NCI-H82 treated with DMSO at 0.1 percent for 48 hours (cell line): ENCODE measurements at regions not wholly inside any gene's neighbourhood (a gene's known extent, or its start where the extent isn't known, plus 50 kb on each side); places are given as distances from the start of the nearest gene placed in this dataset.

Source experiments
- DNase-seq: peaks from one replicate; lab custom pipeline; 2025; ENCODE audit not compliant: unreplicated experiment; lab: John Stamatoyannopoulos, UW

DNA sequence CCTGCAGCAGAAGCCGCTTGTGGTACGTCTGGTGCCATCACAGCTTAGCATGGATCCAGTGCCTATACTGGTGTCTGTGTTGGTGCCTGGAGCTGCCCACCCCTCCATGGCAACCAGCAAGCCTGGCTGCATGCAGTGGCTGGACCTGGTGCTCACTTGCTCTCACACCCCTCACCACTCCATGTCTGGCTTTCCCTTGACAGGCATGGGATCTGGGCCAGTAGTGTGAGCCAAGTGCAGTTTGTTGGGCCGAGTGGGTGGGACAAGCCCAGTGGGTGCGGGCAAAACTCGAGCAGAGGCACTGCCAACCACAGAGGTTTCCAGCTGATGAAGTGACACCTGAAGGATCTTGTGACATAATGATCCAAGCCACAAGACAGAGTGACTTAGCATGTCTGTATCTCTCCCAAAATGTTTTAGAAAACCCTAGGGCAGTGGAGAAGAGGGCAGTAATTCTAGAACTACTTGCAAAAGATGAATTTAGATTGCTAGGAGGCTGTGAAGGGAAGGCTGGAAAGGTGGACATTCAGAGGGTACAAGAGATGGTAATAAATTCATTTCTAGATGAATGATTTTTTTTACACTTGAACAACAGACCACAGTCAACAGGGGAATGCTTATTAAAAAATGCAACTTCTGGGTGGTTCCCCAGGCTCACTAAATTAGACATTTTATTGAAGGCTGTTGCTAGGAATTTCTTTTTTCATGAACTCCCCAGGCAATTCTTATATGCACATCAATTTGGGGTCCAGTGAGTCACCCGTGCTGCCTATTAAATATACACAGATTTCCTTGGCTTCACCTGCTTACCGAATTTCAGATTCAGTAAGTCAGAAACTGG, 660.3 kb downstream of the TLR4 start:
- DNase-seq: no peak

DNA sequence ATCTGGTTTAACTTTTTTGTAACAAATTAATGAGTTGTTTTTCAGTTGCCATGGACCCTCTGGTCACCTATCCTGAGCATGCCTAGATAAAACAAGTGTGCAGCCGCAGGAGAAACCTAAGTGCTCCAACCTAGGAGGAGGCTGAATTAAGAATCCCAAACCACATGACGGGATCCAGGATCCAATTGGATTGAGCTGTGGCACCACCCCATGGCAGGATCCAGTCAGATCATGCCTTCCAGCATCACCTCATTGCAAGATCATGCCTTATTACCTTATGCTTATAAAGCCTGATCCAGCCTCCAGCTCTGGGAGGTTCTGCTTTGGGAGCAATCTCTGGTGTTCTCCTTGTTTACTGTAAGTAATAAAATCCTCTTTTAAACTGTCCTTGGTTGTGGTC, 662.0 kb downstream of the TLR4 start:
- no peak for DNase-seq

DNA sequence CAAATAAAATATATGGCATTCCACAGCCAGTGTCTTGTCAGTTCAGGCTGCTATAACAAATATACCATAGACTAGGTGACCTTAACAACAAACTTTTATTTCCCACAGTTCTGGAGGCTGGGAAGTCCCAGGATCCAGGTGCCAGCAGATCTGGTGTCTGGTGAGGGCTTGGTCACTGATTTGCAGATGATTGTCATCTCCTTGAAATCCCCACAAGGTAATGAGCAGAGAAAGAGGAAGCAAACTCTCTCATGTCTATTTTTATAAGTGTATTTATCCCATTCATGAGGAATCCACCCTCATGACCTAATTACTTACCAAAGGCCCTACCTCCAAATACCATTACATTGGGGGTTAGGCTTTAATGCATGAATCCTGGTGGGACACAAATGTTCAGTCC, 663.2 kb downstream of the TLR4 start:
- DNase-seq: no peak

DNA sequence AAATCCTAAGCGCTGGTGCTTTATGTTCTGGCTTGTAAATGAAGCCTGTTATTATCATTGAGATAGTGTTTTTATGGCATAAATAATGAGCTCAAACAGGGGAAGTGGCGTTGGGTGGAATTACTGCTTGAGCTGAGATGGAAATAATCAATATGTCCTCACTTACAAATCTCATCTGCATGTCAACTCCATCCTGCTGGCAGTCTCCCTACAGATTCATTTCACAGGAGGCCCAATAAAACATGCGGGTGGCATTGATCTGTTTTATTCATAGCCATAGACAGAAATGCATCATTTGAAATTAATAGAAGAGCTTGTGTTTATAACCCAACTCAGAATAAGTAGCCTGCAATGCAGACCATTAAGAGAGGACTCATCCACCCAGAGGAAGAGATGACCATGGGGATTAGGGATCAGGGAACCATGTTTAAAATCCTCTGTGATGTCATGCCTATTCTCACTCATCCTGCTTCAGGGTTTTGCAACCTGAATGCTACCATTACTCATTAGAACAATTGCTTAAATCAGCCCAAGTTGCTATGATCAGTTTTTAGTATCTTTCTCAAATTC, 680.4 kb downstream of the TLR4 start:
- no peak for DNase-seq

- DNase-seq: no peak
These were observed 691.2 kb downstream of the TLR4 start for GRCh38 chr9:118395415-118395814.

- no peak for DNase-seq
These were observed 697.3 kb downstream of the TLR4 start for GRCh38 chr9:118401546-118401945.

GRCh38 chr9:118414676-118415075, 710.5 kb downstream of the TLR4 start:
- no peak for DNase-seq

DNA sequence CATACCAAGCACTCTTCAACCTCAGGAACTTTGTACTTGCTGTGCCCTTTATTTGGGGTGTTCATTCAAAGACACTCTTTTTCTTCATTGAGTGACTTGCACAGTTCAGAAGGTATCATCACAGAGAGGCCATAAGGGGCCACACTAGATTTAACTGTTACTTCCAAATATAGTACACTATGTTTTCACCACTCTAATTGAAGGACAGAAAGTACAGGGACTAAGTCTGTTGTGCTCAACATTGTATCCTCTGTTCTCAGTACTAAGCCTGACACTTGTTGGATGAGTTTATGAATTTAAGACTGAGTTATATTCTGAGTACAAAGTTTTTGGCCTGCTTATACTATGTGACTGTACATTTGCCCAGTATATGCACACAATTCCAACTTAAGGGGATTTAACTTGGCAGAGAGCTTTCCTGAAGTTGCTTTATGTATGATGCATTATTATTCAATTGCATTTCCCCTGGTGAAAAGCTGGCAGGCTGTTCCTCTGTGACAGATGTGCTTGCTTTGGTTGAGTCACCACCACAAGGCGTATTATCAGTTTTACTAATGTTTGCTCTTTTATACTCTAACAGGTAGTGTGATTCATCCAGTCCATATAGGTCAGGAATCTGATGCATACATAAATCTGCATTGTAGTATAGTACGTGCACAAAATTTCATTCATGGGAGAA, 714.8 kb downstream of the TLR4 start:
- DNase-seq: no peak

- no peak for DNase-seq
These were observed 715.5 kb downstream of the TLR4 start for GRCh38 chr9:118419676-118420075.

DNA sequence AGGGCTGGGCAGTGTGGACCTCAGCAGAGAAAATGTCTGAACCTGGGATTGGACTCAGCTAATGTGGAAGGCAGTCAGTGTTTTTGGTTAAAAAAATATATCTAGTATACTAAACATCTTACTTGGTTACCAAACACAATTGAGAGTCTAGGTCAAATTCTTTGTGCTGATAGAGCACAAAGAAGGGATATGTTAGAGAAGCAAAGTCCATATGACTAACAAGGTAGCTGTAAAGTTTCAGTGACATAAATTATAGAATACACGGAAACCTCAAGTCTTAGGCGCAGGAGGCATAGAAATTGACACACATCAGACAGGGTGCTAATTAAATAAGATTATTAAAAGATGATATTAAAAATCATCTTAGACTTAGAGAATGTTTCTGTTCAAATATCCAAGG, 718.3 kb downstream of the TLR4 start:
- DNase-seq: no peak

GRCh38 chr9:118423021-118423420, 718.8 kb downstream of the TLR4 start:
- no peak for DNase-seq

- DNase-seq: no peak
These were observed 719.5 kb downstream of the TLR4 start for GRCh38 chr9:118423721-118424120.

- DNase-seq: no peak
These were observed 722.6 kb downstream of the TLR4 start for GRCh38 chr9:118426772-118427171.

GRCh38 chr9:118438810-118439209, 734.6 kb downstream of the TLR4 start:
- DNase-seq: no peak

- DNase-seq: no peak
These were observed 735.2 kb downstream of the TLR4 start for GRCh38 chr9:118439441-118439840.

GRCh38 chr9:118444403-118444802, 740.2 kb downstream of the TLR4 start:
- no peak for DNase-seq

DNA sequence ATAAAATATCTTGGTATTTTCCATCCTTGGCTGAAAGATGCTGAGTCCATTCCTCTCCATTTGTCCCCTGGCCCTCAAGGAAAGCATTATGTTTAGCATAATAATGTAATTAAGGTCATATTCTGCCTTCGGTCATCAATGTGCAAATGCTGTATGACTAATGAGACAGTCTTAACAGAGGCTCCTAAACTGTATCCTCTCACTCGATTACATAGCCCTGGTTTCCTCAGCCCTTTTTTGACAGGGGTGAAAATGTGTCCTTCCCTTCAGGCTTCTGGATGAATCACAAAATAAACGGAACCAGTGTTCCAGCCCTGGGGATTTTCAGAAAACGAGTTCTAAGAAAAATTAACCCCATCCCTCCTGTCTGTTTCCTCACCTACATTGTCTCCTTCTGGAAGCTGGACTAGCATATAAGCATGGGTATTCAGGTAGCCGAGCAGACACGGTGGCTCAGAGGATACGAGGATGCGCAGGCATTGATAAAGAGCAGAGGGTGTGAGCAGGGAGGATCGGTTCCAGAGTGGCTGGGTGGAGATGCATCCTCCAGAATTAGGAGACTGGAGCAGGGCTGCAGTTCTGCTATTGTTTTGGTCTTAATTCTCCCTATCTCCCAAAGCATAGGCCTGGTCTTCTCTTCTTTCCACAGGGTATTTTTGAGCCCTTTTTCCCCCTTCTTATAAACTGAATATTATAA, 742.9 kb downstream of the TLR4 start:
- DNase-seq: no peak

GRCh38 chr9:118449554-118449953, 745.4 kb downstream of the TLR4 start:
- no peak for DNase-seq

DNA sequence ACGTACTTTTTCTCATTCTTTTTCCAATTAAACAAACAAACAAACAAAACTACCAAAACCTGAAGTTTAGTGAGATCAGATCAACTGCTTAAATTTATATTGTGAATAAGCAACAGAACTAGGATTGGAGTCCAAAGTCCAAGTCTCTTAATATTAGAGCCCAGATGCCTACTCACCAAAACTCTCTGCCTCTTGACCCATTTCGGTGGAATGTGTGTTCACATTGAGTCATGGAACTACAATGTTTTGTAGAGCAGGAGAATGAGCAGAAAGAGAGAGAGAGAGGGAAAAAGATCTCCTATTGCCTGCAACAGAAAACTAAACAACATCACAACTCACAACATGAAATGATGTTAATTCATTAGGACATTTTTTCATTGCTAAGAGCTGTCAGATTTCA, 751.1 kb downstream of the TLR4 start:
- DNase-seq: no peak

- no peak for DNase-seq
These were observed 751.6 kb downstream of the TLR4 start for GRCh38 chr9:118455788-118456187.

- no peak for DNase-seq
These were observed 753.2 kb downstream of the TLR4 start for GRCh38 chr9:118457171-118458000.
